ENCODE measurements at regions not wholly inside any gene's neighbourhood (a gene's known extent, or its start where the extent isn't known, plus 50 kb on each side); places are given as distances from the start of the nearest gene placed in this dataset.

DNA sequence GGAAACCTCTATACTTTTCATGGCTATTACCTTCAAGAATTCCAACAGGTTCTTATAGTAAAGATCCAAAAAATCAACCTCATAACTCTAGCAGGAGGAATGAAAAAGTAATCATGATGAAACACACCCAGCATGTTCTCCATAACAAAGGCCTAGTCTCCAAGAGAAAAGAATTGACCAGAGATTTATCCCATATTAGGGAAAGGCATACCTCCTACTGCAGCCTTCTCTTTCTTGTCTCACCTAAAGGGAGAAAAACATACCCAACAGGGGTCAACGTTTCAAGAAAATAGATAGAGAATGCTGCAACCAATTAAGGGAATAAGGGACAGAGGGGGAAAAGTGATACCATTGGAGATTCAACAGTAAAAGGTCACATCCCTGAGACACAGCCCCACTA, 262.5 kb downstream of the FRK start:
- no peak for TF ChIP-seq POLR2AphosphoS5 (IDR thresholded peaks at IDR 0.05)
- no peak for TF ChIP-seq CTCF (IDR thresholded peaks at IDR 0.05)
